HEK293 (cell line): ENCODE measurements at regions not wholly inside any gene's neighbourhood (a gene's known extent, or its start where the extent isn't known, plus 50 kb on each side); places are given as distances from the start of the nearest gene placed in this dataset.

Experiments
- GLI2 ChIP-seq: fragments of 450-650 bp; formaldehyde crosslinking; IDR thresholded peaks from 2 replicates; pipeline ENCODE4; 2017; ENCODE audit warnings: missing biosample characterization, missing genetic modification characterization, low read depth, borderline replicate concordance
- SETDB1 ChIP-seq: IDR thresholded peaks from one replicate; pipeline ENCODE4 v1.6.1; 2017; ENCODE audit warnings: mild to moderate bottlenecking, low read length, moderate library complexity, mixed read lengths; ENCODE audit not compliant: insufficient read length
- TCF7L2 ChIP-seq: IDR thresholded peaks from 2 replicates; pipeline ENCODE4 v1.6.1; 2011; ENCODE audit warnings: low read depth, mild to moderate bottlenecking, inconsistent platforms, low read length, moderate library complexity, borderline replicate concordance
- TSHZ1 ChIP-seq: fragments of 450-650 bp; formaldehyde crosslinking; IDR thresholded peaks from 2 replicates; pipeline ENCODE4 v1.5.1; 2016; ENCODE audit warnings: missing biosample characterization, missing genetic modification characterization, borderline replicate concordance
- ZFP41 ChIP-seq: fragments of 450-650 bp; formaldehyde crosslinking; IDR thresholded peaks from 2 replicates; pipeline ENCODE4 v1.5.1; 2016; ENCODE audit warnings: missing biosample characterization, missing genetic modification characterization, borderline replicate concordance
- ZNF121 ChIP-seq: fragments of 450-650 bp; formaldehyde crosslinking; IDR thresholded peaks from 2 replicates; pipeline ENCODE4 v1.5.1; 2016; ENCODE audit warnings: missing biosample characterization, missing genetic modification characterization
- ZNF274 ChIP-seq, 2 experiments: fragments of 200-500 bp in 1 of 2; fragments of 450-650 bp in 1 of 2; sonication (Bioruptor generic) in 1 of 2; formaldehyde crosslinking in 1 of 2; IDR thresholded peaks; 2 replicates each; pipeline versions ENCODE4 v1.5.1 to v1.6.1; 2014 to 2016; ENCODE audit warnings: borderline replicate concordance in 1 of 2, inconsistent platforms in 1 of 2, low read length in 1 of 2, missing biosample characterization in 1 of 2, missing genetic modification characterization in 1 of 2
- ZNF677 ChIP-seq: fragments of 450-650 bp; IDR thresholded peaks from 2 replicates; pipeline ENCODE4 v1.5.0; 2018; ENCODE audit warnings: missing biosample characterization, mild to moderate bottlenecking, missing genetic modification characterization, moderate library complexity
- ZNF777 ChIP-seq: fragments of 450-650 bp; formaldehyde crosslinking; IDR thresholded peaks from 2 replicates; pipeline ENCODE4 v1.5.1; 2017; ENCODE audit warnings: missing biosample characterization, missing genetic modification characterization, borderline replicate concordance
- ZSCAN30 ChIP-seq: fragments of 450-650 bp; IDR thresholded peaks from 2 replicates; pipeline ENCODE4 v1.5.1; 2018; ENCODE audit warnings: missing biosample characterization, mild to moderate bottlenecking, missing genetic modification characterization, moderate library complexity
- TF ChIP-seq, protein P1 (sequence below): fragments of 450-650 bp; formaldehyde crosslinking; IDR thresholded peaks from 2 replicates; pipeline ENCODE4 v1.5.1; 2016; ENCODE audit warnings: missing biosample characterization, missing genetic modification characterization
- TF ChIP-seq, protein P2 (sequence below): fragments of 450-650 bp; formaldehyde crosslinking; IDR thresholded peaks from 2 replicates; pipeline ENCODE4 v1.5.1; 2016; ENCODE audit warnings: missing biosample characterization, missing genetic modification characterization, borderline replicate concordance
- TF ChIP-seq, protein P3 (sequence below): fragments of 450-650 bp; formaldehyde crosslinking; IDR thresholded peaks from 2 replicates; pipeline ENCODE4 v1.5.1; 2016; ENCODE audit warnings: missing biosample characterization, missing genetic modification characterization
- TF ChIP-seq, protein P4 (sequence below): fragments of 450-650 bp; formaldehyde crosslinking; IDR thresholded peaks from 2 replicates; pipeline ENCODE4 v1.5.1; 2016; ENCODE audit warnings: missing biosample characterization, missing genetic modification characterization, low read depth

- TF ChIP-seq, protein P1, sequence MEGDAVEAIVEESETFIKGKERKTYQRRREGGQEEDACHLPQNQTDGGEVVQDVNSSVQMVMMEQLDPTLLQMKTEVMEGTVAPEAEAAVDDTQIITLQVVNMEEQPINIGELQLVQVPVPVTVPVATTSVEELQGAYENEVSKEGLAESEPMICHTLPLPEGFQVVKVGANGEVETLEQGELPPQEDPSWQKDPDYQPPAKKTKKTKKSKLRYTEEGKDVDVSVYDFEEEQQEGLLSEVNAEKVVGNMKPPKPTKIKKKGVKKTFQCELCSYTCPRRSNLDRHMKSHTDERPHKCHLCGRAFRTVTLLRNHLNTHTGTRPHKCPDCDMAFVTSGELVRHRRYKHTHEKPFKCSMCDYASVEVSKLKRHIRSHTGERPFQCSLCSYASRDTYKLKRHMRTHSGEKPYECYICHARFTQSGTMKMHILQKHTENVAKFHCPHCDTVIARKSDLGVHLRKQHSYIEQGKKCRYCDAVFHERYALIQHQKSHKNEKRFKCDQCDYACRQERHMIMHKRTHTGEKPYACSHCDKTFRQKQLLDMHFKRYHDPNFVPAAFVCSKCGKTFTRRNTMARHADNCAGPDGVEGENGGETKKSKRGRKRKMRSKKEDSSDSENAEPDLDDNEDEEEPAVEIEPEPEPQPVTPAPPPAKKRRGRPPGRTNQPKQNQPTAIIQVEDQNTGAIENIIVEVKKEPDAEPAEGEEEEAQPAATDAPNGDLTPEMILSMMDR (tag by site-specific recombination) = no peak
- no peak for TF ChIP-seq ZFP41 (tag by site-specific recombination)
- TF ChIP-seq, protein P2, sequence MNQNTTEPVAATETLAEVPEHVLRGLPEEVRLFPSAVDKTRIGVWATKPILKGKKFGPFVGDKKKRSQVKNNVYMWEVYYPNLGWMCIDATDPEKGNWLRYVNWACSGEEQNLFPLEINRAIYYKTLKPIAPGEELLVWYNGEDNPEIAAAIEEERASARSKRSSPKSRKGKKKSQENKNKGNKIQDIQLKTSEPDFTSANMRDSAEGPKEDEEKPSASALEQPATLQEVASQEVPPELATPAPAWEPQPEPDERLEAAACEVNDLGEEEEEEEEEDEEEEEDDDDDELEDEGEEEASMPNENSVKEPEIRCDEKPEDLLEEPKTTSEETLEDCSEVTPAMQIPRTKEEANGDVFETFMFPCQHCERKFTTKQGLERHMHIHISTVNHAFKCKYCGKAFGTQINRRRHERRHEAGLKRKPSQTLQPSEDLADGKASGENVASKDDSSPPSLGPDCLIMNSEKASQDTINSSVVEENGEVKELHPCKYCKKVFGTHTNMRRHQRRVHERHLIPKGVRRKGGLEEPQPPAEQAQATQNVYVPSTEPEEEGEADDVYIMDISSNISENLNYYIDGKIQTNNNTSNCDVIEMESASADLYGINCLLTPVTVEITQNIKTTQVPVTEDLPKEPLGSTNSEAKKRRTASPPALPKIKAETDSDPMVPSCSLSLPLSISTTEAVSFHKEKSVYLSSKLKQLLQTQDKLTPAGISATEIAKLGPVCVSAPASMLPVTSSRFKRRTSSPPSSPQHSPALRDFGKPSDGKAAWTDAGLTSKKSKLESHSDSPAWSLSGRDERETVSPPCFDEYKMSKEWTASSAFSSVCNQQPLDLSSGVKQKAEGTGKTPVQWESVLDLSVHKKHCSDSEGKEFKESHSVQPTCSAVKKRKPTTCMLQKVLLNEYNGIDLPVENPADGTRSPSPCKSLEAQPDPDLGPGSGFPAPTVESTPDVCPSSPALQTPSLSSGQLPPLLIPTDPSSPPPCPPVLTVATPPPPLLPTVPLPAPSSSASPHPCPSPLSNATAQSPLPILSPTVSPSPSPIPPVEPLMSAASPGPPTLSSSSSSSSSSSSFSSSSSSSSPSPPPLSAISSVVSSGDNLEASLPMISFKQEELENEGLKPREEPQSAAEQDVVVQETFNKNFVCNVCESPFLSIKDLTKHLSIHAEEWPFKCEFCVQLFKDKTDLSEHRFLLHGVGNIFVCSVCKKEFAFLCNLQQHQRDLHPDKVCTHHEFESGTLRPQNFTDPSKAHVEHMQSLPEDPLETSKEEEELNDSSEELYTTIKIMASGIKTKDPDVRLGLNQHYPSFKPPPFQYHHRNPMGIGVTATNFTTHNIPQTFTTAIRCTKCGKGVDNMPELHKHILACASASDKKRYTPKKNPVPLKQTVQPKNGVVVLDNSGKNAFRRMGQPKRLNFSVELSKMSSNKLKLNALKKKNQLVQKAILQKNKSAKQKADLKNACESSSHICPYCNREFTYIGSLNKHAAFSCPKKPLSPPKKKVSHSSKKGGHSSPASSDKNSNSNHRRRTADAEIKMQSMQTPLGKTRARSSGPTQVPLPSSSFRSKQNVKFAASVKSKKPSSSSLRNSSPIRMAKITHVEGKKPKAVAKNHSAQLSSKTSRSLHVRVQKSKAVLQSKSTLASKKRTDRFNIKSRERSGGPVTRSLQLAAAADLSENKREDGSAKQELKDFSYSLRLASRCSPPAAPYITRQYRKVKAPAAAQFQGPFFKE = no peak
- TF ChIP-seq ZNF274 (IDR thresholded peaks at IDR 0.05; ENCODE audit: low read length) = no peak
- TF ChIP-seq ZNF274 (tag by site-specific recombination; IDR thresholded peaks at IDR 0.05; ENCODE audit: borderline replicate concordance) = no peak
- TF ChIP-seq, protein P3, sequence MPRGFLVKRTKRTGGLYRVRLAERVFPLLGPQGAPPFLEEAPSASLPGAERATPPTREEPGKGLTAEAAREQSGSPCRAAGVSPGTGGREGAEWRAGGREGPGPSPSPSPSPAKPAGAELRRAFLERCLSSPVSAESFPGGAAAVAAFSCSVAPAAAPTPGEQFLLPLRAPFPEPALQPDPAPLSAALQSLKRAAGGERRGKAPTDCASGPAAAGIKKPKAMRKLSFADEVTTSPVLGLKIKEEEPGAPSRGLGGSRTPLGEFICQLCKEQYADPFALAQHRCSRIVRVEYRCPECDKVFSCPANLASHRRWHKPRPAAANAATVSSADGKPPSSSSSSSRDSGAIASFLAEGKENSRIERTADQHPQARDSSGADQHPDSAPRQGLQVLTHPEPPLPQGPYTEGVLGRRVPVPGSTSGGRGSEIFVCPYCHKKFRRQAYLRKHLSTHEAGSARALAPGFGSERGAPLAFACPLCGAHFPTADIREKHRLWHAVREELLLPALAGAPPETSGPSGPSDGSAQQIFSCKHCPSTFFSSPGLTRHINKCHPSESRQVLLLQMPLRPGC (tag by site-specific recombination) = no peak
- no peak for TF ChIP-seq ZNF121 (tag by site-specific recombination)
- no peak for TF ChIP-seq ZNF677 (tag by site-specific recombination)
- no peak for TF ChIP-seq TCF7L2
- no peak for TF ChIP-seq GLI2 (tag by site-specific recombination)
- TF ChIP-seq SETDB1 = no peak
- TF ChIP-seq ZSCAN30 (tag by site-specific recombination) = no peak
- TF ChIP-seq TSHZ1 (tag by site-specific recombination) = no peak
- no peak for TF ChIP-seq ZNF777 (tag by site-specific recombination)
- TF ChIP-seq, protein P4, sequence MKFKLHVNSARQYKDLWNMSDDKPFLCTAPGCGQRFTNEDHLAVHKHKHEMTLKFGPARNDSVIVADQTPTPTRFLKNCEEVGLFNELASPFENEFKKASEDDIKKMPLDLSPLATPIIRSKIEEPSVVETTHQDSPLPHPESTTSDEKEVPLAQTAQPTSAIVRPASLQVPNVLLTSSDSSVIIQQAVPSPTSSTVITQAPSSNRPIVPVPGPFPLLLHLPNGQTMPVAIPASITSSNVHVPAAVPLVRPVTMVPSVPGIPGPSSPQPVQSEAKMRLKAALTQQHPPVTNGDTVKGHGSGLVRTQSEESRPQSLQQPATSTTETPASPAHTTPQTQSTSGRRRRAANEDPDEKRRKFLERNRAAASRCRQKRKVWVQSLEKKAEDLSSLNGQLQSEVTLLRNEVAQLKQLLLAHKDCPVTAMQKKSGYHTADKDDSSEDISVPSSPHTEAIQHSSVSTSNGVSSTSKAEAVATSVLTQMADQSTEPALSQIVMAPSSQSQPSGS (tag by site-specific recombination) = no peak
Measured at GRCh38 chr3:63097396-63097795, 180.7 kb upstream of the SYNPR start.
